Endothelial cell of umbilical vein (primary cell): ENCODE measurements at regions not wholly inside any gene's neighbourhood (a gene's known extent, or its start where the extent isn't known, plus 50 kb on each side); places are given as distances from the start of the nearest gene placed in this dataset.

ENCODE experiments used
- CTCF ChIP-seq, 2 donors: IDR thresholded peaks; 1 replicate in 1 of 2; 2 replicates in 1 of 2; pipeline ENCODE4 v1.5.1; 2011; ENCODE audit warnings: low read length in 2 of 2, mild to moderate bottlenecking in 2 of 2, moderate library complexity in 2 of 2, control low read depth in 1 of 2, inconsistent platforms in 1 of 2, low read depth in 1 of 2; ENCODE audit not compliant: insufficient read depth in 1 of 2; ENCODE audit errors: extremely low read depth in 1 of 2
- EZH2 ChIP-seq: IDR thresholded peaks from 2 replicates; pipeline ENCODE4 v1.6.1; 2012; ENCODE audit warnings: borderline replicate concordance, low read depth, mild to moderate bottlenecking, moderate library complexity, low read length, inconsistent platforms; ENCODE audit not compliant: severe bottlenecking
- MAX ChIP-seq: IDR thresholded peaks from 2 replicates; pipeline ENCODE4 v1.6.1; 2011; ENCODE audit not compliant: insufficient read depth, insufficient read length
- POLR2A ChIP-seq: IDR thresholded peaks from 2 replicates; pipeline ENCODE4 v1.6.1; 2012; ENCODE audit warnings: low read depth, mild to moderate bottlenecking, control low read depth, low read length
- POLR2AphosphoS5 ChIP-seq: IDR thresholded peaks from 2 replicates; pipeline ENCODE4 v1.6.1; 2012; ENCODE audit warnings: low read depth, mild to moderate bottlenecking, control low read depth, low read length, moderate library complexity; ENCODE audit not compliant: insufficient read depth

GRCh38 chr5:58077416-58077815, 382.5 kb downstream of the PLK2 start:
- TF ChIP-seq CTCF (IDR thresholded peaks at IDR 0.05; ENCODE audit: extremely low read depth in 1 of 2, insufficient read depth in 1 of 2, low read depth in 1 of 2, low read length in 2 of 2) (no peak), EZH2 (no peak), POLR2A (no peak), POLR2AphosphoS5 (no peak), MAX (no peak)
